Brain pericyte (primary cell): ENCODE measurements at regions not wholly inside any gene's neighbourhood (a gene's known extent, or its start where the extent isn't known, plus 50 kb on each side); places are given as distances from the start of the nearest gene placed in this dataset.

ENCODE experiments used
- DNase-seq: peaks from one replicate; pipeline ENCODE4 v3.0.0-alpha.2; 2012; ENCODE audit warnings: low read depth, low spot score

DNA sequence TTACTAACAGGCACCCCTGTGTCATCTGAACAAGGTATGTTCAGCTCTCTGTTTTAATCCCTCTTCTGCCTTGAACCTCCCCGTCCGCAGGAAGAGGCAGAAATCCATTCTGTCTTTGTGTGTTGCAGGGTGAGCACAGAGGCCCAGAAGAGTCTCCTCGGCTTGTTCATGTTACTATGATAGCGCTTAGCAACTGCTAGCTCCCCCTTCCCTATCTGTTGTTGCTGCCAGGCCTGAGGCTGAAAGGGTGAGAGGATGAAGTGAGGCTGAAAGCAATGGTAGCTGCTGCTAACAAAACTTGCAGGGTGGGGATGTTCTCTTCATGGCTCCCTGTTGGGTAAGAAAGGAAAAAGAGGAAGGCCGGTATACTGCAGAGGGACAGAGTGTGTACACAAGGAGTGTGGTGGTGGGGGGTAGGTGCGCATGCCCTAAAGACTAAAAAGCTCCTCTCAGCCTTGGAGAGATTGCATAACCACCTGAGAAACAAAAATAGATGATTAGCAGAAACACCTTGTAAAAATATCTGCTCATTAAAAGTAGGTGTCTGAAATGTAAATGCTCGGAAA, 55.2 kb upstream of the CITED2 start:
- no peak for DNase-seq

DNA sequence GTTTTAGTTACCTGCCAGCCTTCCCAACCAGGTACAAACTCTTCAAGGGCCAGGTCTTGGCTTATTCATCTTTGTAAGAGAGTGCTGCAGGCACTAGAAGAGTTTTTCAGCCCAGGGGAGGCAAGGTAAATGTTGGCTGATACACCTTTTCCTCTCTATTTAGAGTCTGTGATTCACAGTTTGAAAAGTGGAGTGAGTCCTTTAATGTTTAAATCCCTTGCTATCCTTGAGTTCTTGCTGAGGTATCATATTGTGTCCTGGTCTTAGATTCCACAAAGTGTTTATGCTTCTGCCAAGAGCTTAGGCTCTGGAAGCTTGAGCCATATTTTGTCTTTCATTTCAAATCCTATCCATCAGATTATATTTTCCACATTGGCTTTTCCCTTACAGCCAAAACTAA, 52.8 kb upstream of the CITED2 start:
- no peak for DNase-seq

- DNase-seq: no peak
Measured at GRCh38 chr6:139426795-139427194, 52.3 kb upstream of the CITED2 start.

GRCh38 chr6:139425780-139426179, 51.3 kb upstream of the CITED2 start:
- no peak for DNase-seq

GRCh38 chr6:139423971-139424667, 49.7 kb upstream of the CITED2 start:
- no peak for DNase-seq
